Hindlimb muscle (tissue), 1 donor: ENCODE measurements at regions not wholly inside any gene's neighbourhood (a gene's known extent, or its start where the extent isn't known, plus 50 kb on each side); places are given as distances from the start of the nearest gene placed in this dataset.
"Not testable (repeated sequence)": the region's sequence is repeated elsewhere in the genome, so short reads cannot be mapped to it uniquely, and the experiment has no call there.

ENCODE experiments used
- DNase-seq: peaks from one replicate; pipeline ENCODE4 v3.0.0-alpha.2; 2013

GRCh38 chr22:34604312-34604711, 461.6 kb upstream of the ISX start:
- no peak for DNase-seq

GRCh38 chr22:34608106-34608505, 457.9 kb upstream of the ISX start:
- no peak for DNase-seq

- no peak for DNase-seq
These were observed 457.3 kb upstream of the ISX start for GRCh38 chr22:34608540-34609115.

- no peak for DNase-seq
These were observed 456.3 kb upstream of the ISX start for GRCh38 chr22:34609646-34610045.

GRCh38 chr22:34620161-34620560, 445.8 kb upstream of the ISX start:
- DNase-seq = no peak

- no peak for DNase-seq
These were observed 445.1 kb upstream of the ISX start for GRCh38 chr22:34620832-34621231.

GRCh38 chr22:34622602-34623001, 443.4 kb upstream of the ISX start:
- no peak for DNase-seq

GRCh38 chr22:34623580-34623979, 442.4 kb upstream of the ISX start:
- no peak for DNase-seq

GRCh38 chr22:34625892-34626291, 440.1 kb upstream of the ISX start:
- DNase-seq = not testable (repeated sequence)

GRCh38 chr22:34638128-34638527, 427.8 kb upstream of the ISX start:
- DNase-seq = no peak

GRCh38 chr22:34639911-34640310, 426.0 kb upstream of the ISX start:
- no peak for DNase-seq

GRCh38 chr22:34645375-34645774, 420.6 kb upstream of the ISX start:
- no peak for DNase-seq

GRCh38 chr22:34669001-34669400, 397.0 kb upstream of the ISX start:
- no peak for DNase-seq

GRCh38 chr22:34683031-34683430, 382.9 kb upstream of the ISX start:
- DNase-seq = not testable (repeated sequence)

- not testable (repeated sequence) for DNase-seq
These were observed 381.7 kb upstream of the ISX start for GRCh38 chr22:34684278-34684677.

GRCh38 chr22:34687116-34687515, 378.8 kb upstream of the ISX start:
- DNase-seq = no peak

GRCh38 chr22:34688825-34689224, 377.1 kb upstream of the ISX start:
- no peak for DNase-seq

- DNase-seq = no peak
These were observed 369.4 kb upstream of the ISX start for GRCh38 chr22:34696557-34696956.

GRCh38 chr22:34702279-34702678, 363.7 kb upstream of the ISX start:
- no peak for DNase-seq

- no peak for DNase-seq
These were observed 356.3 kb upstream of the ISX start for GRCh38 chr22:34709641-34710040.

- DNase-seq = no peak
These were observed 343.1 kb upstream of the ISX start for GRCh38 chr22:34722901-34723300.

GRCh38 chr22:34736081-34736480, 329.9 kb upstream of the ISX start:
- no peak for DNase-seq

GRCh38 chr22:34738661-34739400, 327.1 kb upstream of the ISX start:
- no peak for DNase-seq

- no peak for DNase-seq
These were observed 322.7 kb upstream of the ISX start for GRCh38 chr22:34743110-34743751.
